T-helper 2 cell (primary cell): ENCODE measurements at regions not wholly inside any gene's neighbourhood (a gene's known extent, or its start where the extent isn't known, plus 50 kb on each side); places are given as distances from the start of the nearest gene placed in this dataset.
"Not testable (repeated sequence)": the region's sequence is repeated elsewhere in the genome, so short reads cannot be mapped to it uniquely, and the experiment has no call there.

Experiments
- DNase-seq, 5 experiments: peaks; one replicate each; pipeline versions ENCODE4 v3.0.0 to v3.0.0-alpha.2; 2012 to 2022

DNA sequence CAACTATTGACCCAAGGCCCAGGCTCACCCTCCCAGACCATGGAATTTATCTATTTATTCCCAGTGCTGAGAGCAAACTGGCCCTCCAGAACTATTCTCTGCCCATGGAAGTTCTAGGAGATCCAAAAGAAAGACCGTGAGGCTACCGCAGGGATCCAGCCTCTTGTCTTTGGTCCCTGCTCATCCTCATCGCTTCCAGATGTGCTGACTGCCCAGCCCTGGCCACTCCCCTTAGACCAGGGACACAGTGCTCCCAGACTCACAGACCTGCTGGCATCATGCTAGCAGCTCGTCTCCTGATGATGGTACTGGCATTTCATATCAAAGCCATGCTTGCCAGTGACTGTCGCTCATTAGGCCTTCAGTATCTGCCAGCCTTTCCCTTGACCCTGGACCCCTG is 405.7 kb upstream of the PPP2R3A start:
- no peak for DNase-seq

DNA sequence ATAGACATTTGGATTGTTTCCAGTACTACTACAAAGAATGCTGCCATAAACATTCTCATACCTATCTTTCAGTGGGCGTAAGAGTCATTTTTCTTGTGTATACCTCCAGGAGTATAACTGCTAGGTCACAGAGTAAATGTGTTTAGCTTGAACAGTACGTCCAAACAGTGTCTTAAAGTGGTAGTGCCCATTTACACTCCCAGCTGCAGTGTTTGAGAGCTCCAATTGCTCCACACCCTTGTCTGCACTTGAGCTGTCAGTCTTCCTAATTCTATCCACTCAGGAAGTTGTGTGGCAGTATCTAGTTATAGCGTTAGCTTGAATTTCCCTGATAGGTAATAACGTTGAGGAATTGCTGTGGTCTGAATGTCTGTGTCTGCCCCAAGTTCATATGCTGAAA is 404.7 kb upstream of the PPP2R3A start:
- DNase-seq = no peak

DNA sequence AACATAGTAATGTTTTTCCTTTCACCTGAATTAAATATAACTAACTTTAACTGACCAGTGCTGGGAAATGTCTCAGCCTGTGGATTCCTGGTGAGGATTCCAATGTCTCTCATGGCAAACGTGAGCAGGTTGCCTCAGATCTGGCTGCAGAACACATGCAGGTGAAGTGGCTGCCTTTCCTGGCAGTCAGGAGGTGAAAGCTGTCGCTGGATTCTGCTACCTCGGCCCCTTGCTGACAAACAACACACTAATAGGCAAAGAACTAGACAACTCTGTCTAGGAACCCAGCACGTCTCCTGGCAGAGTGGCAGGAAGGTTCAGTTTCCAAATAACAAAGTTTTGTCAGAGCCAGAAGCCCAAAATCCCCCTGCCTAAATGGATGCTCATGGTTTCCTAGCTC is 400.8 kb upstream of the PPP2R3A start:
- DNase-seq = no peak

DNA sequence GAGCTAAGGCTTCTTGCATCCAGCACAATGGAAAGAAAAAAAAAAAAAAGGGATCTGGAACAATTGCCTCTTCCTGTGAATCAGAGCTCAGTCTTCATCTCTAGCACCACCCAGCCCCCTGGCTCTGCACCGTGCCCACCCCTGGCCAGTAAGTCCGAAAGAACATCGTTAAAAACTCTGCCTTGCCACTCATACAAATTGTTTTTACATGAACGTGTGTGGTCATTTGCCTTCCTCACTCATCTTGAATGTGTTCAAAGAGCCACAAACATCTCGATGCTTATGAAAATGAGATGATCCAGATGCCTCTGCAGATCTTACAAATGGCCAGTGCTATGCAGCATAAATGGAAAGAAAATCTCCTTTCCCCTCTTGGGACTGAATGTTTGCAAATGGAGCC is 400.0 kb upstream of the PPP2R3A start:
- DNase-seq = no peak

DNA sequence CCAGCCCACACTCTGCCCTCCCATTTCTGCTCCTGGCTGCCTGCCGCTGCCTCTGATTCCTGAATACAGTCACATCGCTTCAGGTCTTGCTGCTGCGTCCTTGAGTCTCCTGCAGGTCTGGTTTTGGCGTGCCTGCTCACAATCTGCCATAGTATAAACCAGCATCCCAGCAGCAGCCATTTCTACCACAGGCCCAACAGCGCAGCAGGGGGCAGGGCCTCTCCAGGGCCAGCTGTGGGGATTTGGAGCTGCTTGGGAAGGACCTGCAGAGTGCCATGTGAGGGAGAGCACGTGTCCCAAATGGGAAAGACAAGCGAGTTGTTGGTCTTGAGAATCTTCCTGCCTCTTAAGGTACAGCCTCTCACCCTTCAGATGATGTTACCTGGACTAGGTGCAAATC is 398.3 kb upstream of the PPP2R3A start:
- DNase-seq = no peak

DNA sequence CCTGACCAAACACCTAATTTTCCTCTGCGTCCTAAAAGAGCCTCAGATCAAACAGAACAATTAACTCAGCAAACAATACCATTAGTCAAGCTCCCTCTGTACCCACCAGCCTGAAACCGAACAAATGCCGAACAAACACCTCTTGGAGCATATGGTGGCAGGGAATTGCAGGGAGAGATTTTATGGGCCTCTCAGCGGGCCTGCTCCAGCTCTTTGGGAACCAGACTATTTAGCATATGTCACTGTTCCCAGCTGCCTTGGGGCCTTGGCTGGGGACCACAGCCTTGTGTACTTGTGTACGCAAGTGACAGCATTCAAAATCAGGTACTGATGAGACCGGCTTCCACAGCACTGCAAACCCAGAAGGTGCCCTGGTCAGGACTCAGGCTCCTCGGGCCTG is 388.8 kb upstream of the PPP2R3A start:
- DNase-seq = no peak

DNA sequence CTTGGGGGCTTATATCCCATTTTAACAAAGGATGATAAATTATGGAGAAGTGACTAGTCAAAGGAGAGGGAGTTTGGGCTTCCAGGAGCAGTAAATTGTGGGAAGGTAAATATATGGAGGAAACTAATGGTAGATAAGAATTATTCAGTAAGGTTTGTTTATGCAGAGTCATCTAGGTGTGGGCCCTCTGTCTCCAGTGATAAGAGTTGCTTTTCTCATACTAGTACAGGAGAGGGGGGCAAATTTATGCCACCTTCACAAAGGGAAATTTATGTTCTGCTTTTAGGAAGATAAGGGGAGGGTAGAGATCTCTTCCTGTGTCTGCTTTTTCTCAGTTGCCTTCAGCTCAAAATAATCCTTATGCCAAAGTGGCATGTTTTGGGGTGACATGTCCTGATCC is 383.7 kb upstream of the PPP2R3A start:
- DNase-seq = no peak

DNA sequence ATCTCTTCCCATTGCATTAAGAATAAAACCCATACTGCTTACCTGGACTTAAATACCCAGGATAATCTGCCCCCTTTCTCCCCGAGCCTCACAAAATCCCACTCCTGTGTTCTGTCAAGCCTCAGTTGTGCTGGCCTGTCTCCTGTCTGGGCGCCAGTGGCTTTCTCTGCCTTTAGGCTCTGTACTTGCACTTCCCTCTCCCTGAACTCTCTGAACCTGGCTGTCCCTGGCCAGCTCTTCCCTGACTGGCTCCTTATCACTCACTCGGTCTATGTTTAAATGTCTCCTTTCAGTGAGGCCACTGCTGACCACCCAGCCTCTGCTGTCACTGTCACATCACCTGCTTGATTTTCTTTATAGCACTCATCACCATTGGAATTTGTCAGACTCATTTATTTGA is 382.7 kb upstream of the PPP2R3A start:
- DNase-seq = no peak

DNA sequence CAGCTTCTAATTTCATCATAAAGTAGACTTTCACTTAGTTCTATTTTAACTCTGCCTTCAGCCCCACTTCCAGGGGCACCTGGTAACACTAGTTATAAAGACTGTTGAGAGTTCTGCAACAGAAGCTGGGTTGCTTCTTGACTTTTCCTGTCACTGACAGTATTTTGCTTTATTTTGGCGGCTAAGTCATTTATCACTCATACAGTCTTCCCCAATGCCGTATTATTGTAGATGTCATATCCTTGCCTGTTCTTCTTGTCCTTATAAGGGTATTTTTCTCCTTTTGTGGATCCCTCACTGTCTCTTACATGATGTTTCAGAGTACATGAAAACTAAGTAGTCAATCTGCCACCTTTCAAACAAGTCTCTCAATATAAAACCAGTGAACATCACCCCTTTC is 369.0 kb upstream of the PPP2R3A start:
- no peak for DNase-seq

DNA sequence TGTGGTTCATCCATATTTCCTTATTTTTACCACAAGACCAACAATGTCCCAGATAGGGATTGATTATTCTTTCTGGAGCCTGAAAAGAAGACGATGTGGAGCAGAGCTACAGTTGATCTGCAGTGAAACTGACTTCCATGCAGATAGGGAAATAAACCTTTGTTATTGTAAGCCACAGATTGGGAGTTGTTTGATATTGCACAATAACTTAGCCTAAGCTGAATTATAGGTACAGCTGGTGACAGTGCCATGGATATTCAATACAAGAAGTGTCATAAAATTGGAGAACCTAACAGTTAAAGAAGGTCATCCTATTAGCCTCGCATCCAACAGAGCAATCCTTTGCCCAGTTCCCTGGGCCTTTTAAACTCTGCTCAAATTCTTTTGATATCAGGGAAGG is 367.7 kb upstream of the PPP2R3A start:
- DNase-seq = no peak

DNA sequence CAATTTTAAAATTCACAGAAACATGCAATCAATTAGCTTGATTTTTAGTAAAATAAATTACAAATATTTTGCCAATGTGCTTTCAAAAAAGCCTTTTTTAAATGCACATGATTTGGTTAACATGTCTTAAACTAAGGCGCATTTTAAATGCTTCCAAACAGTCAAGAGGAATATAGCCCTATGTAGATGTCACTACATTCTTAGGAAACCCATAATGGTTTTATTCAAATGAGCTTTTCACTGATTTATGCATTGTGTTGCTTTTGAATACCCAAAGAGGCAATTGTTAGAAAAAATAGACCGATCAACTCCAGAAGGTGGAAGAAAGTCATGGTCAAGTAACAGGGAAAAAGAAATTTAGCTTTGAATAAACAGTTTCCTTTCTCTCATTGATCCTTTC is 366.9 kb upstream of the PPP2R3A start:
- no peak for DNase-seq

DNA sequence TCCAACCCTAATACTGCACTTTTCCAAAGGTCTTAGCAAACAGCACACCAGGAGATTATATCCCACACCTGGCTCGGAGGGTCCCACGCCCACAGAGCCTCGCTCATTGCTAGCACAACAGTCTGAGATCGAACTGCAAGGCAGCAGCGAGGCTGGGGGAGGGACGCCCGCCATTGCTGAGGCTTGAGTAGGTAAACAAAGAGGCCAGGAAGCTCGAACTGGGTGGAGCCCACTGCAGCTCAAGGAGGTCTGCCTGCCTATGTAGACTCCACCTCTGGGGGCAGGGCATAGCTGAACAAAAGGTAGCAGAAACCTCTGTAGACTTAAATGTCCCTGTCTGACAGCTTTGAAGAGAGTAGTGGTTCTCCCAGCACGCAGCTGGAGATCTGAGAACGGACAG is 361.0 kb upstream of the PPP2R3A start:
- not testable (repeated sequence) for DNase-seq

DNA sequence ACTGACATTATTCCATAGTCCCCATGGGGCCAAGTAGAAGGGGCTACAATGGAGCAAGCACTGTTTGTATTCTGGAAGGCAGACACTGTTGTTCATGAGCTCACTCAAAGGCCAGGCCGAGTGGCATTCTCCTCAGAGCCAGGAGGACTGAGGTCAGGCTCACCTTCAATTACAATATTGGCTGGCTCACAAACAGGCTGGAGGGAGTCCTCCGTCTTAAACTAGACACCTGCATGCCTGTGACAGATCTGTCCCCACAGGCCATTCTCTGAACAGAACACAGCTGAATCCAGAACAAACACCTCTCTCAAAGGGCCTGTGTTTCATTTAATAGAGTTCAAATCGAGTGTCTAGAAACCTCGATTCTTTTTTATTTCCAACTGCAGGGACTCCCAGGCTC is 347.4 kb upstream of the PPP2R3A start:
- no peak for DNase-seq

DNA sequence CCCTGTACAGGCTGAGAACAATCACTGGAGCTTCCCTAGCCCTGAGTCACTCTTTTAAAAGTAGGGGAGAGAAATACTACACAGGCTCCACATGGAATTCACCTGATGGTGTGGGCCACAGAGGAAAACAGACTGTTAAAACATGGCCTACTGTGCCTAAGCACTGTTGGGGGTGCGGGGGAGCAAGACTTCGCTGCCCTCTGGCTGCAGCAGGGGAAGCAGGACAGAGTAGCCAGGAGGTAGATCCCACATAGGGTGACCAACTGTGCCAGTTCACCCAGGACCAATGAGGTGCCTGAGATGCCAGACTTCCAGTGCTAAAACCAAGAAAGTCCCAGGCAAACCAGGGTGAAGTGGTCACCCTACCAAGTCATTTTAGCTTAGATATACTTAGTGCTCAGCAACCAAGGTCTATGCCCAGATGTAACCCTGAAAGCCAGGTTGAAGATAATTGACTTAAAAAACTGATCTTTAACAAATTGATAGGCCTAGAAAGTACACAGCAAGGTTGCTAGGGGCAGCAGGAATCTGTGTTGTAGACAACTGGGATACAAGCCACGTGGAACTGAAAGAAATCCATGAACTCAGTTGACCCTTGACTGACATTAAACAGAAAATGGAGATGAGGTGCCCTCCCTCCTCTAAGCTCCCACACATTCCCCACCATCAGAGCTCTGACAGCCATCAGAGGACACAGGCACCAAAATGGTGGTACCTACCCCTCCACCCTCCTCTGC is 344.2 kb upstream of the PPP2R3A start:
- no peak for DNase-seq

DNA sequence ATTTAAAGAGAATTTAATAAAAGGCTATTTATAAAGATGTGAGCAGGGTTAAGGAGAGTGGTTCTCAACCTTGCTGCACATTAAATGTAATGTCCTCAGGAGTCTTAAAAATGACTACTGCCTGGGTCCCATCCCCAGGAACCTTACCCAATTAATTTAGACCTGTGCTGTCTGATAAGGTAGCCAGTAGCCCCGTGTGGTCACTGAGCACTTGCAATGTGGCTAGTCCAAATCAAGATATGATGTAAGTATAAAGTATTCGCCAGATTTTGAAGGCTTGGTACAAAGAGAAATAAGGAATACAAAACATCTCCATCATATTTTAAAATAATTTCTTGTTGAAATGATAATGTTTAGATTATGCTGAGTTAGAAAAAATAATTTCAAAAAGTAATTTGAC is 343.3 kb upstream of the PPP2R3A start:
- no peak for DNase-seq

DNA sequence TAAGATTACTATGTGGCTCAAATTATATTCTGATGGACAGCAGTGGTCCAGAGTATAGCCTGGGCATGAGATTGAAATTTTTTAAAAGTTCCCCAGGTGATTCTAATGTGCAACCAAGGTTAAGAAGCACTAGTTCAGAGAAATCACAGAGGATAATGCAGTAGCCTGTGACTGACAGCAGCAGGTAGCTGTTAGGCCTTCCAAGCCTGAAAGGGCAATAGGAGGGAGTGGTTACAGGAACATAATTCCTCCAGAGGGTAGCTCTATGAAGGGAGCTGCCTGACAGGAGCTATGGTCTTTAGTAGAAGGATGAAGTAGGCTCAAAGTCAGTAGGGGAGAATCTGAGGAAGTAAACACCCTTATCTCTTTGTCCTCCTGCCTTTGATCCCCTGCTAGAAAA is 342.9 kb upstream of the PPP2R3A start:
- no peak for DNase-seq

DNA sequence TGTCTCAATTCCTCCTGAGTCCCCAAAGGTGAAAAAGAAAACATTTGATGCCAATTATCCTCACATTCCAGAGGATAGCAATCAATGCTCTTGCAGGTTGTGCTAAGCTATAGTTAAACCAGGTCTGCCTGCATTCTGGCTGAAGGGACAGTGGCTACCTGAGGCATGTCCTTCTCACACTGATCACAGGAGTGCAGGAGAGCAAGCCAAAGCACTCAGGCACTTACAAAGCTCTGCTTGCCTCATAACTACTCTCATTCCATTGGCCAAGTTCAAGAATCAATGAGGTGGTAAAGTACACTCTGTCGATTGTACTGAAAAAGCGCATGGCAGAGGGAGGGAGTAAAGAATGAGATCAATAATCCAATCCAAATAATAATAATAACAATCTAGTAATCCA is 342.0 kb upstream of the PPP2R3A start:
- no peak for DNase-seq

DNA sequence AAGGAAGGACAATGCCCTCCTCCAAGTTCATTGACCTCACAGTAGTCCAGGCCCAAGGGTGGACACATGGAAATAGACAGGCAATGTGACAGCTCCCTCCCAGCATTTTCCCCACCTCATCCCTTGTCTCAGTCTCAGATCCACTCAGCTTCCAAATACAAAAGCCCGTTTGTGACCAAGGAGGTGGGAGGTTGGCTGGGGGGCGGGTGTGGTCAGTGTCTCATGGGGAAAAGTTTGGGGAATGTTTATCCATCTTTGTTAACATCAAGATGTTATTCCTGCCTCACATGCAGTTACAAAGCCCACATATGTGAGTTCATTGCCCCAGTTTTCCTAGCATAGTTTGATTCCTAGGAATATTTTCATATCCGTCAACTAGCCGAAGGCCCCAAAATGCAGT is 338.5 kb upstream of the PPP2R3A start:
- no peak for DNase-seq

DNA sequence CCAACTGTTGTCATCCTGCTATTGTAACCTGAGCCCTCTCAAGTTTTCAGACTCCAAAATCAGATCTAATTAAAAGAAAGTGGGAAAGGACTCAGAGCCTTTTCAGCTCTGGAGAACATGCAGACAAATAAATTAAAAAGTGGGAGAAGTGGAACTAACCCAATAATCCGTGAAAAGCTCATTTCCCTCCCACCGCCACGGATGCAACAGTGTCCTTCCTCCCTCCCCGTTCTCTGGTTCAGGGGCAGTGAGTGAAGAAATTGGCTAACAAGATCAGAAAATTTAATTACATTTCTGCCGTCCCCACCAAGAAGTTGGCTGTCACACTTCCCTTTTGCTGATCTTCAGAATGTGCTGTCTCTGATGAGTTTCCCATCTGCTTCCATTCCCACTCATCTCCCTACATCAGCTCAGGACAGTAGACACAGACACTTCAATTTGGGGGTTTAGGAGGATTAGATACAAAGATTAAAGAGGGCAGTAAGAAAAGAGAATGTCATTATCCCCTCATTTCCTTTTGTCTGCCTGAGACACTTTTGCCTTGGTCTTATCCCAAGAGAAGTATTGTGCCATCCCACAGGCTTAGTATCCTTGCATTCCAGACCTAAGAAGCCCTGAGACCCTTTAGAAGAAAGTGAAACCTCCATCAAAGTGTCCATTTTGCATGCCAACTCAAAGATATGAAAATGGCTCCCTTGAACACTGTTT is 335.7 kb upstream of the PPP2R3A start:
- no peak for DNase-seq

DNA sequence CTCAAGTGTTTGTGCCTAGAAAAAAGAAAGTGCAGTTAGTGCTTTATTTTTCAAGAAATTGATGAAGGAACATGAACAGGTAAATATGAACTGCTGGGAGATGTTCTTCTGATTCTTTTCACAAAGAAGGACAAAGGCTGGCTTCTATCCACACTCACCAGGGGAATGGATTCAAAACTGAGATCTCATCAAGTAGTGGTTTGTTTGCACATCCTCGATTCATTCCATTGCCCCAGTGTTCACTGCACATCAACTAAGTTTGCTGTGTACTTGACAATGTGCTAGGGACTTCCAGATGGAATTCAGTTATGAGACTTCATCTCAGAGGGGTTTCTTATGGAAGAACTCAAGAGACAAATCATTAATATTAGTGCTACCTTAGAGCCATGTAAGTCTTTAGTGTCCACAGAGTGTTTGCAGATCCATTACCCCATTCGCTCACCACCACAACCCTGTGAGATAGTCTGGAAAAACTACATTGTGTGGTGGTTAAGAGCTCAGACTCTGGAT is 332.9 kb upstream of the PPP2R3A start:
- DNase-seq = no peak

DNA sequence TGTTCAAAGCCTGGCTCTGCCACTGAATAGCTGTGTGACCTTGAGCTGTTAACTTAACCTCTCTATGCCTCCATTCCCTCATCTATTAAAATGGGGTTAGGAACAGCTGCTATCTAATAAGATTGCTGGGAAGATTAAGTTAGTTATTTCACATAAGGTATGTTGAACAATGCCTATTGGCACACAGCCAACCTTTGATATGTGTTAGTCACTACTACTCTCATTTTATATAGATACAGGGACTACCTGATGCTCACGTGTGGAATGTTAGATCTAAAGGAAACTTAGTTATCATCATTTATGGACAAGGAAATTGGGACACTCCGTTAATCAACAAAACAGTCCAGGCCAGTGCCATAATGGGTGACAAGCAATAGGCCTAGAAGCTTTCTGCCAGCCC is 332.4 kb upstream of the PPP2R3A start:
- DNase-seq = no peak

DNA sequence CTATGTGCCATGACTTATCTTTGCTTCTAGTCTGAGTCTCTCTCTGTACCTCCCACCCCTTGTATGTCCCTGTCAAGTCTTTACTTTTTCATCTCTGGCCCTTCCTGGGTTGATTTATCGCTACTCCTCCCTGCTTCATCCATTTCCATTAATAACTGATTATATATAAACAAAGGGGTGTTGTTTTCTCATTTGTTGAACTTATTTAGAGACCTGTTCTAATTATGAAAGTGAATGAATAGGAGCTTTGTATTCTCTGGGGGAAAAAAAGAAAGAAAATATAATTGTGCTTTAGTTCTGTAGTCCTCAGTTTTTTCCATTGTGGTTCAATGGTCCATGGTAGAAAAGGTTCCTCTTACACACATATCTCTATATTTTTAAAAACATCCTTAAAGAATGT is 328.9 kb upstream of the PPP2R3A start:
- no peak for DNase-seq

DNA sequence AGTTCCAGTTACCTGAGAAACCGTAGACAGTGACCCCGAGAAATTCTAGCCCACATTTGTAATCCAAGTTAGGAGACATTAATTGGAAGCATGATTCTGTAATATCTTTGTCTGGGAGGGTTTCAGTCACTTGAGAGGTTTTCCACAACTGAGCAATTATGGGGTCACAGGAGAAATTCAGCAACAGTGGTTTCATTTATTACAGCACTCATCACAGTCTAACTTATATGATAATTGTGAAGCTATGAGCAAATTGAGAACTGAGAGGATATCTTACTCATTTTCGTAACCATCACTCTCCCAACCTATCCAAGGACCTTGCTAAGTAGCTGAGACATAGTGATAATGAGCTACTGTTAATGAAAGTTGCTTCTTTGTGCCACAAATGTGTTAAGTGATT is 328.5 kb upstream of the PPP2R3A start:
- DNase-seq = no peak

DNA sequence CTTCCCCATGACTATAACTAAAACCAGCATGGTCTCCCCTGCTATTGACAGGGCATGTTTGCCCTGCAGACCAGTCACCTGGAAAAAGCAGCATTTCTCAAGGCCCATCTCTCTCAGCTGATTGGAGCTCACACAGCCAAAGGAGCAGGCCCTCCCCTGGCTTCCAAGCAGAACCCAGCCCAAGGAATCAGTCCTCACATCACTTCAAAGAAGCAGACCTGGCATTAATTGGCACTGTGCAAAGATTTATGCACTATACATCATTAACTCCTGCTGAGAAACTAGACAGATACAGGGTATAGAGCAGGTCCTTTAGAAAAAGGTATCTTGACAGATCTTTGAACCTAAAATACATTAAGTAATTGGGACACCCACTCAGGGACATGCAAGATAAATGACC is 323.8 kb upstream of the PPP2R3A start:
- no peak for DNase-seq

DNA sequence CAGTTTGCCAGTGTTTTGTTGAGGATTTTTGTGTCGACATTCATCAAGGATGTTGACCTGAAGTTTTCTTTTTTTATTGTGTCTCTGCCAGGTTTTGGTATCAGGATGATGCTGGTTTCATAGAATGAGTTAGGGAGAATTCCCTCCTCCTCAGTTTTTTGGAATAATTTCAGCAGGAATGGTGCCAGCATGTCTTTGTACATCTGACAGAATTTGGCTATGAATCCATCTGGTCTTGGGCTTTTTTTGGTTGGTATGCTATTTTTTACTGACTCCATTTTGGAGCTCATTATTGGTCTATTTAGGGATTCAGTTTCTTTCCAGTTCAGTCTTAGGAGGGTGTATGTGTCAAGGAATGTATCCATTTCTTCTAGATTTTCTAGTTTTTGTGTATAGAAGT is 320.0 kb upstream of the PPP2R3A start:
- DNase-seq = no peak
